A549 (cell line): ENCODE measurements at regions not wholly inside any gene's neighbourhood (a gene's known extent, or its start where the extent isn't known, plus 50 kb on each side); places are given as distances from the start of the nearest gene placed in this dataset.

Source experiments
- ATAC-seq, 2 experiments: fragments of 200-7000 bp in 1 of 2; fragments of >200 bp in 1 of 2; cut with Nextera tagmentation in 1 of 2; cut with Tn5 transposase in 1 of 2; 3 replicates each; pipeline versions ENCODE4 v1.8.0 to v1.9.1; 2018 to 2020; ENCODE audit warnings: mild to moderate bottlenecking in 1 of 2, moderate library complexity in 1 of 2
- CTCF ChIA-PET: fragments of 300-600 bp; sonication (Branson Sonifier 250); formaldehyde crosslinking; extraction: SDS; loops from one replicate; lab custom pipeline; 2021; ENCODE audit warnings: antibody characterized with exemption, inconsistent platforms; lab: Yijun Ruan, JAX
- POLR2A ChIA-PET: fragments of 350-600 bp; formaldehyde crosslinking; extraction: SDS; loops from one replicate; lab custom pipeline; 2021; ENCODE audit warnings: antibody characterized with exemption, inconsistent platforms; lab: Yijun Ruan, JAX
- DNase-seq, 2 experiments: peaks; one replicate each; pipeline versions ENCODE4 v3.0.0 to v3.0.0-alpha.2; 2011 to 2016; ENCODE audit warnings: low read depth in 1 of 2, low spot score in 1 of 2
- FAIRE-seq: peaks from 2 replicates; lab custom pipeline; 2011; peaks lifted over from hg19 to GRCh38; lab: Jason Lieb, UNC
- H3K27ac ChIP-seq, 2 experiments: fragments of >200 bp; sonication (Bioruptor Twin); formaldehyde crosslinking; 3 replicates each; pipeline ENCODE4 v1.5.1; 2016 to 2017
- H3K4me1 ChIP-seq: fragments of >200 bp; sonication (Bioruptor Twin); formaldehyde crosslinking; 3 replicates; pipeline ENCODE4 v1.6.1; 2016
- H3K4me2 ChIP-seq: fragments of >200 bp; sonication (Bioruptor Twin); formaldehyde crosslinking; 3 replicates; pipeline ENCODE4 v1.6.1; 2016
- H3K4me3 ChIP-seq: fragments of >200 bp; sonication (Bioruptor Twin); formaldehyde crosslinking; 3 replicates; pipeline ENCODE4 v1.5.1; 2016
- H3K9me3 ChIP-seq: fragments of >200 bp; sonication (Bioruptor Twin); formaldehyde crosslinking; 3 replicates; pipeline ENCODE4 v1.6.1; 2016
- CBX2 ChIP-seq: fragments of 200-600 bp; sonication (generic); IDR thresholded peaks from 2 replicates; pipeline ENCODE4 v1.6.1; 2016; ENCODE audit warnings: low read depth, mild to moderate bottlenecking, borderline replicate concordance
- EHF ChIP-seq: fragments of 250-450 bp; sonication (Bioruptor Pico); IDR thresholded peaks from 2 replicates; pipeline ENCODE4 v1.5.0; 2020; ENCODE audit warnings: mild to moderate bottlenecking
- EP300 ChIP-seq, 2 experiments: fragments of >200 bp; sonication (Bioruptor Twin); formaldehyde crosslinking; IDR thresholded peaks; 2 replicates in 1 of 2; 3 replicates in 1 of 2; pipeline ENCODE4 v1.6.1; 2016 to 2017
- HEYL ChIP-seq: fragments of 250-450 bp; sonication (Bioruptor Pico); IDR thresholded peaks from 2 replicates; pipeline ENCODE4 v1.8.0; 2021; ENCODE audit warnings: mild to moderate bottlenecking, moderate library complexity
- KDM5A ChIP-seq: fragments of 200-600 bp; sonication (generic); IDR thresholded peaks from 2 replicates; pipeline ENCODE4 v1.6.1; 2016; ENCODE audit warnings: antibody characterized with exemption, mild to moderate bottlenecking
- MYC ChIP-seq: IDR thresholded peaks from 2 replicates; pipeline ENCODE4 v1.6.1; 2012; ENCODE audit warnings: mild to moderate bottlenecking, inconsistent platforms, low read length, improper control_type of control experiment, borderline replicate concordance
- NFE2L2 ChIP-seq: fragments of 150-350 bp; conservative IDR thresholded peaks from 2 replicates; pipeline ENCODE4 v1.6.1; 2014; ENCODE audit warnings: low read length
- NPAS2 ChIP-seq: fragments of 250-450 bp; sonication (Bioruptor Pico); IDR thresholded peaks from 2 replicates; pipeline ENCODE4 v1.8.0; 2022; ENCODE audit warnings: mild to moderate bottlenecking, moderate library complexity, borderline replicate concordance
- NR3C1 ChIP-seq: fragments of >200 bp; sonication (Bioruptor Twin); formaldehyde crosslinking; IDR thresholded peaks from 3 replicates; pipeline ENCODE4 v1.6.1; 2017
- TFCP2L1 ChIP-seq: fragments of 250-450 bp; sonication (Bioruptor Pico); IDR thresholded peaks from 2 replicates; pipeline ENCODE4 v1.5.0; 2021; ENCODE audit warnings: mild to moderate bottlenecking
- TP53 ChIP-seq: fragments of 250-450 bp; sonication (Bioruptor Pico); IDR thresholded peaks from 2 replicates; pipeline ENCODE4 v1.5.0; 2021; ENCODE audit warnings: mild to moderate bottlenecking, moderate library complexity
- ZFP36 ChIP-seq: fragments of 450-650 bp; IDR thresholded peaks from 2 replicates; pipeline ENCODE4 v1.6.1; 2014; ENCODE audit warnings: borderline replicate concordance; ENCODE audit not compliant: partially characterized antibody
- WGBS: methylation state at CpG from one replicate; pipeline ENCODE4 v1.1.6; 2017; ENCODE audit errors: missing lambda C conversion rate; 5-methylcytosine and 5-hydroxymethylcytosine counted together
- TF ChIP-seq, protein P1 (sequence below): fragments of 200-600 bp; sonication (generic); IDR thresholded peaks from 2 replicates; pipeline ENCODE4 v1.6.1; 2016; ENCODE audit warnings: antibody characterized with exemption, mild to moderate bottlenecking, moderate library complexity
- TF ChIP-seq, protein P2 (sequence below): IDR thresholded peaks from 2 replicates; pipeline ENCODE4 v1.6.1; 2012
- TF ChIP-seq, protein P3 (sequence below): fragments of 150-350 bp; IDR thresholded peaks from 2 replicates; pipeline ENCODE4 v1.6.1; 2014; ENCODE audit warnings: low read depth, mild to moderate bottlenecking, low read length
- TF ChIP-seq, protein P4 (sequence below): fragments of 250-450 bp; sonication (Bioruptor Pico); IDR thresholded peaks from 2 replicates; pipeline ENCODE4 v1.5.0; 2021; ENCODE audit warnings: mild to moderate bottlenecking, moderate library complexity, borderline replicate concordance

DNA sequence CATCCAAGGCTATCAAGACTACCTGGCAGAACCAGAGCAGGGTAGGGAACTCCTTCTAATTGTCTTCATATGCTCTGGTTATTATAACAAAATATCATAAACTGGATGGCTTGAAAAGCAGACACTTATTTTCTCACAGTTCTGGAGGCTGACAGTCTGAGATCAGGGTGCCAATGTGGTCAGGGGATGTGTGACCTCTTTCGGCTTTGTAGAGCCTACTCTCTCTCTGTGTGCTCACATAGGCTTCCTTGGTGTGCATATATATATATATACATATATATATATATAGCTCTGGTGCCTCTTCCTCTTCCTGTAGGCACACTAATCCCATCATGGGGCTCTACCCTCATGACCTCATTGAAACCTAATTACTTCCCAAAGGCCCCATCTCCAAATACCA is 101.6 kb downstream of the ARL6IP6 start:
- Histone ChIP-seq H3K4me1 (no peaks in the 10 kb centered on the region), H3K27ac (no peak overlapping the region), H3K4me3 (no peak overlapping the region), H3K4me2 (no peak overlapping the region), H3K9me3 (no peaks in the 10 kb centered on the region)
- POLR2A ChIA-PET, result no interaction called here
- ATAC-seq, result no peak
- FAIRE-seq, result no peak
- TF ChIP-seq NFE2L2 (no peak), MYC (no peak), CBX2 (no peak), EHF (CRISPR knock-in tag) (no peak)
- TF ChIP-seq, protein P1, sequence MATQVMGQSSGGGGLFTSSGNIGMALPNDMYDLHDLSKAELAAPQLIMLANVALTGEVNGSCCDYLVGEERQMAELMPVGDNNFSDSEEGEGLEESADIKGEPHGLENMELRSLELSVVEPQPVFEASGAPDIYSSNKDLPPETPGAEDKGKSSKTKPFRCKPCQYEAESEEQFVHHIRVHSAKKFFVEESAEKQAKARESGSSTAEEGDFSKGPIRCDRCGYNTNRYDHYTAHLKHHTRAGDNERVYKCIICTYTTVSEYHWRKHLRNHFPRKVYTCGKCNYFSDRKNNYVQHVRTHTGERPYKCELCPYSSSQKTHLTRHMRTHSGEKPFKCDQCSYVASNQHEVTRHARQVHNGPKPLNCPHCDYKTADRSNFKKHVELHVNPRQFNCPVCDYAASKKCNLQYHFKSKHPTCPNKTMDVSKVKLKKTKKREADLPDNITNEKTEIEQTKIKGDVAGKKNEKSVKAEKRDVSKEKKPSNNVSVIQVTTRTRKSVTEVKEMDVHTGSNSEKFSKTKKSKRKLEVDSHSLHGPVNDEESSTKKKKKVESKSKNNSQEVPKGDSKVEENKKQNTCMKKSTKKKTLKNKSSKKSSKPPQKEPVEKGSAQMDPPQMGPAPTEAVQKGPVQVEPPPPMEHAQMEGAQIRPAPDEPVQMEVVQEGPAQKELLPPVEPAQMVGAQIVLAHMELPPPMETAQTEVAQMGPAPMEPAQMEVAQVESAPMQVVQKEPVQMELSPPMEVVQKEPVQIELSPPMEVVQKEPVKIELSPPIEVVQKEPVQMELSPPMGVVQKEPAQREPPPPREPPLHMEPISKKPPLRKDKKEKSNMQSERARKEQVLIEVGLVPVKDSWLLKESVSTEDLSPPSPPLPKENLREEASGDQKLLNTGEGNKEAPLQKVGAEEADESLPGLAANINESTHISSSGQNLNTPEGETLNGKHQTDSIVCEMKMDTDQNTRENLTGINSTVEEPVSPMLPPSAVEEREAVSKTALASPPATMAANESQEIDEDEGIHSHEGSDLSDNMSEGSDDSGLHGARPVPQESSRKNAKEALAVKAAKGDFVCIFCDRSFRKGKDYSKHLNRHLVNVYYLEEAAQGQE, result no peak
- TF ChIP-seq, protein P2, sequence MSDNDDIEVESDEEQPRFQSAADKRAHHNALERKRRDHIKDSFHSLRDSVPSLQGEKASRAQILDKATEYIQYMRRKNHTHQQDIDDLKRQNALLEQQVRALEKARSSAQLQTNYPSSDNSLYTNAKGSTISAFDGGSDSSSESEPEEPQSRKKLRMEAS, result no peak
- CTCF ChIA-PET, result no interaction called here
- WGBS, result 18% methylated on average over 1 of the region's 1 CpG
- no peak for DNase-seq

DNA sequence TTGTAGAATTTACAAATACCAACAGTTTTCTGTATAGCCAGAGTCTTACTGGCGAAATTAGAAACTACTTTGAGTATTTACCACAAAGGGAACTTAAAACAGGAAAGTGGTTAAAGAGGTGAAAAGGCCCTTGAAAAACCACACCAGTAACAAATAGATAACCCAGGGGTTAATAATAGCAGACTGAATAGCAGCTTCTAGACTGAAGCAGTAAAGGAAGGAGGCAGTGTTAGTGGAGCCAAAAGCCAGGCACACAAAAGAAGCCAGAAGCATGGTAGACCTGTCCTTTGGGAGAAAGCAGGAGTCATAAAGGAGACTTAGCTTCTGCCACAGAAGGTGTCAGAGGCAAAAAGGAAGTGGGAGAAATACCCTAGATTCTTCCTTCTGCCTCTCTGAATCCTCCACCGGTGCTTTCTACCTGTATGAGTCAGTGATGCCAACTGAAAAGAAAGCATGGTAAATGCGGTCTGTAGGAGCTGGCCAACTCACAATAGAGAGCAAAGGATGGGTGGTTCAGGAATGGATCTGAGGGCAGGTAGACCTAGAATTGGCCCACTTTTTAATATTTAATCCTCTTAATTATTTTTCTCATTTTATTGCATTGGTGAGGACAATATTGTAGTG is 97.3 kb downstream of the ARL6IP6 start:
- Histone ChIP-seq H3K4me1 (no peaks in the 10 kb centered on the region), H3K27ac (no peak overlapping the region), H3K4me3 (no peak overlapping the region), H3K4me2 (no peak overlapping the region), H3K9me3 (peaks cover 10% of the 10 kb centered on the region; the same call in 2 of the 3 replicates)
- ChIA-PET CTCF (no interaction called here), POLR2A (no interaction called here)
- ATAC-seq (no peak), DNase-seq (no peak), FAIRE-seq (no peak)
- no peak for TF ChIP-seq ZFP36
- TF ChIP-seq, protein P3, sequence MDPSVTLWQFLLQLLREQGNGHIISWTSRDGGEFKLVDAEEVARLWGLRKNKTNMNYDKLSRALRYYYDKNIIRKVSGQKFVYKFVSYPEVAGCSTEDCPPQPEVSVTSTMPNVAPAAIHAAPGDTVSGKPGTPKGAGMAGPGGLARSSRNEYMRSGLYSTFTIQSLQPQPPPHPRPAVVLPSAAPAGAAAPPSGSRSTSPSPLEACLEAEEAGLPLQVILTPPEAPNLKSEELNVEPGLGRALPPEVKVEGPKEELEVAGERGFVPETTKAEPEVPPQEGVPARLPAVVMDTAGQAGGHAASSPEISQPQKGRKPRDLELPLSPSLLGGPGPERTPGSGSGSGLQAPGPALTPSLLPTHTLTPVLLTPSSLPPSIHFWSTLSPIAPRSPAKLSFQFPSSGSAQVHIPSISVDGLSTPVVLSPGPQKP, result no peak
- no peak for TF ChIP-seq NPAS2
- TF ChIP-seq, protein P1, result no peak
- no peak for TF ChIP-seq NR3C1
- TF ChIP-seq, protein P4, sequence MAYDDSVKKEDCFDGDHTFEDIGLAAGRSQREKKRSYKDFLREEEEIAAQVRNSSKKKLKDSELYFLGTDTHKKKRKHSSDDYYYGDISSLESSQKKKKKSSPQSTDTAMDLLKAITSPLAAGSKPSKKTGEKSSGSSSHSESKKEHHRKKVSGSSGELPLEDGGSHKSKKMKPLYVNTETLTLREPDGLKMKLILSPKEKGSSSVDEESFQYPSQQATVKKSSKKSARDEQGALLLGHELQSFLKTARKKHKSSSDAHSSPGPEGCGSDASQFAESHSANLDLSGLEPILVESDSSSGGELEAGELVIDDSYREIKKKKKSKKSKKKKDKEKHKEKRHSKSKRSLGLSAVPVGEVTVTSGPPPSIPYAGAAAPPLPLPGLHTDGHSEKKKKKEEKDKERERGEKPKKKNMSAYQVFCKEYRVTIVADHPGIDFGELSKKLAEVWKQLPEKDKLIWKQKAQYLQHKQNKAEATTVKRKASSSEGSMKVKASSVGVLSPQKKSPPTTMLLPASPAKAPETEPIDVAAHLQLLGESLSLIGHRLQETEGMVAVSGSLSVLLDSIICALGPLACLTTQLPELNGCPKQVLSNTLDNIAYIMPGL, result no peak
- TF ChIP-seq HEYL, result no peak
- TF ChIP-seq TP53 (CRISPR knock-in tag), result no peak
- no peak for TF ChIP-seq TFCP2L1 (CRISPR knock-in tag)
- no peak for TF ChIP-seq EP300 (IDR thresholded peaks at IDR 0.05)
- TF ChIP-seq KDM5A, result no peak
- WGBS, result 43% methylated on average over 3 of the region's 3 CpGs
